Fibroblast of the aortic adventitia (primary cell): ENCODE measurements at regions not wholly inside any gene's neighbourhood (a gene's known extent, or its start where the extent isn't known, plus 50 kb on each side); places are given as distances from the start of the nearest gene placed in this dataset.

Source experiments
- DNase-seq: peaks from one replicate; pipeline ENCODE4 v3.0.0-alpha.2; 2010; ENCODE audit warnings: low read depth
- H3K4me3 ChIP-seq: 2 replicates; pipeline ENCODE4 v1.5.1; 2011; ENCODE audit warnings: low read depth, mild to moderate bottlenecking, control low read depth, low read length, moderate library complexity
- CTCF ChIP-seq: IDR thresholded peaks from 2 replicates; pipeline ENCODE4 v1.5.1; 2011; ENCODE audit warnings: mild to moderate bottlenecking, low read length, control low read depth, inconsistent platforms; ENCODE audit not compliant: insufficient read depth

GRCh38 chr3:21328711-21329390 is 422.2 kb downstream of the ZNF385D start:
- H3K4me3 ChIP-seq = no peak overlapping the region
- DNase-seq = no peak

GRCh38 chr3:21326704-21327475 is 424.1 kb downstream of the ZNF385D start:
- DNase-seq = peak; percentile 90
- H3K4me3 ChIP-seq = no peak overlapping the region
- no peak for TF ChIP-seq CTCF

More at GRCh38 chr3:21328711-21329390, 422.2 kb downstream of the ZNF385D start:
- no peak for TF ChIP-seq CTCF

- no peak for TF ChIP-seq CTCF
- DNase-seq = no peak
Observed at GRCh38 chr3:21314688-21315087, 436.3 kb downstream of the ZNF385D start.

GRCh38 chr3:21310891-21311290 is 440.1 kb downstream of the ZNF385D start:
- no peak for TF ChIP-seq CTCF
- no peak overlapping the region for H3K4me3 ChIP-seq
- DNase-seq = no peak

More at GRCh38 chr3:21314688-21315087, 436.3 kb downstream of the ZNF385D start:
- H3K4me3 ChIP-seq = no peak overlapping the region

GRCh38 chr3:21310161-21310560 is 440.8 kb downstream of the ZNF385D start:
- TF ChIP-seq CTCF = no peak
- DNase-seq = peak; percentile 21
- no peak overlapping the region for H3K4me3 ChIP-seq

GRCh38 chr3:21297304-21297703 is 453.7 kb downstream of the ZNF385D start:
- no peak for DNase-seq
- TF ChIP-seq CTCF = no peak
- no peak overlapping the region for H3K4me3 ChIP-seq
